Umbilical cord (tissue), 1 donor: ENCODE measurements at regions not wholly inside any gene's neighbourhood (a gene's known extent, or its start where the extent isn't known, plus 50 kb on each side); places are given as distances from the start of the nearest gene placed in this dataset.

ENCODE experiments used
- DNase-seq: peaks from one replicate; pipeline ENCODE4 v3.0.0-alpha.2; 2015; ENCODE audit warnings: low spot score

DNA sequence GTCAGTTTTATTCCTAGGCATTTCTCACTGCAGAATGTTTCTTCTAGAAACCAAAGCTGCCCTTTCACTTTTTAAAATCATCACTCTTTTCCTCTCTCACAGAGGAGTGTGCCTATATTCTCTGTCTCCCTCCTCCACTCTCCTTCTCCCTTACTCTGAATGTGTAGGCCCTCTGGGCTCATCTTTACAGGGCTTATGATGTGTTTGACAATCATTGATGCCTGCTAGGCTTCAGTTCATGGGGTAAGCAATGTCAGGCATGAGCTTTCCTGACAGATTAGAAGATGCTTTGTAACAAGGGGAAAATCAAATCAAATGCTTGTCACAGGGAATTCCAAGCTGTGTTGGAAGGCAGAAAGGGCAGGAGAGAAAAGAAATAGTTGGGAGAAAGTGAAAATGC is 742.9 kb downstream of the SORCS3 start:
- DNase-seq = no peak

DNA sequence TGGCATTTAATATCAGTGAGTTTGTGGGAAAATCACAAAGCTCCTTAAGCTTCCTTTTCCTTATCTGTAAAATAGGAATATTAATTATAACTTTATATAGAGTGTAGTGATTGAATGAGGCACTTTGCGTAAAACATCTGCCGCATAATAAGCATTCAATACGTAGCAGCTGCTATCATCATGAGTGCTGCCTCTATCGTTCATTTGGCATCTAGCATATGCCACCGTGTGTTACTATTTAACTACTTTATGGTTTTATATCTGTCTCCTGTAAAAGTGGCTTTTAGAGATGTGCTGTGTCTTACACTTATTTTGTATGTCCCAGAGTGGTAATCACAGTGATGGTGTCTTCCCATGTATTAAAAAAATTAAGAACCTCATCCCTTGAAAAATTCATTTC is 729.6 kb downstream of the SORCS3 start:
- no peak for DNase-seq

DNA sequence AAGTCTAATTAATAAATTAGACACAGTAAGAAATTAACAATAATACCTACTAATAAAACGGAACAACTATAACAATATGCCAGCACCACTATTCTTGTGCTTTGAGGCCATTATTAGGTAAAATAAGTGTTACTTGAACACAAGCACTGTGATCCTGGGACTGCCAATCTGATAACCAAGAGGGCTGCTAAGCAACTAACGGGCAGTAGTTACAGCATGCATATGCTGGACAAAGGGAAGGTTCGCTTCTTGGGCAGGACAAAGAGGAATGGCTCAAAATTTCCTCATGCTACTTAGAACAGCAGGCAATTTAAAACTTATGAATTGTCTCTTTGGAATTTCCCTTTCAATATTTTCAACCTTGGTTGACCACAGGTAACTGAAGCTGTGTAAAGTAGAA is 718.6 kb downstream of the SORCS3 start:
- no peak for DNase-seq

DNA sequence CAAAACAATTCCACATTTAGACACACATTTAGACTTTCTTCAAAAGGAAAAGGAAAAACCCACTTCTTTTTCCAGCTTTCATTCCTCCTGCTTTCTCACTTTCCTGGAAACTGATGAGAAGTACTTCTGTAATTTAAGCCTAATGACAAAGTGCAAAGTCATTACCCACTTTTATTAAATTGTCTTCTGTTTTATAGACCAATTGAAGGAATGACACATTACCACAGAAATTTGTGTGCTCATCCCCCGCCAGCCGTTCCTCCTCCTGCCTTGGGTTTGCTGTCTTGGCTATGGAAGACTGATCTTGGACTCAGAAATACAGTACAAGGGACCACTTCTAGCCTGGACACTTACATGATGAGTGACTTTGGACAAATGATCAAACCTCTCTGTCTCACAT is 717.8 kb downstream of the SORCS3 start:
- no peak for DNase-seq

DNA sequence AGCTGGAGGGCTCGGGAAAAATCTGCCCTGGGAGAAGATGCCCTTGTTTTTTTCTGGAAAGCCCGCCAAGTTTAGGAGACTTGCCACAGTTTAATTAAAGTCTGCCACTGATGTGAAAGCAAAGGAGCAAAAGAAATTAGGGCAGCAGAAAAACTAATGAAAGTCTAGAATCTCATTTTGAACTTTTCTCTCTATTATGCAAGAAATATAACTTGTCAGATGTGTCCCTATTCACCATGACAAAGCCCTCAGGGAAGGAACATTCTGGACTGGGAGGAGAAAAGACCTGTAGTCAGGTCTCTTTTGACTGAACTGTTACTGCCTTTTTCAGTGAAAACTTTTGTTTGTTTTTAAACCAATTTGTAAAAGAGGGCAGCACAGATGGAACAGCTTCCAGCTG is 715.5 kb downstream of the SORCS3 start:
- no peak for DNase-seq

DNA sequence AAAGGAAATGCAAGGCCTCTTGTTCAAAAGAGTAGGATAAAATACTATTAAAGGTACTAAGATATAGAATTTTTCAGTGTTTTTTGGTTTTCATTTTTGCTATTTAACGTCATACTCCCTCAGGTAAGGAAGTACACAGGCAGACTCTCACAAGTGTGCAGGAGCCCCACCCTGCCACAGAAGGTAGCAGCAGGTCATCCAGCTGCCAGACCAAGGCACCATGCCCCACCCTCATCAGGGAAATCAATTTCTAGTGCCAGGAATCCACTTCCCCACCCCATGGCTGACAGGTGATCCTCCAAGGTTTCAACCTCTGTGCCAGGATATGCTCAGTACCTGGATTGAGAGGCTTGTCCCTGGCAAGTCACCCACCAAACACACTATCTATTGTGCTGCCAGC is 712.9 kb downstream of the SORCS3 start:
- no peak for DNase-seq

DNA sequence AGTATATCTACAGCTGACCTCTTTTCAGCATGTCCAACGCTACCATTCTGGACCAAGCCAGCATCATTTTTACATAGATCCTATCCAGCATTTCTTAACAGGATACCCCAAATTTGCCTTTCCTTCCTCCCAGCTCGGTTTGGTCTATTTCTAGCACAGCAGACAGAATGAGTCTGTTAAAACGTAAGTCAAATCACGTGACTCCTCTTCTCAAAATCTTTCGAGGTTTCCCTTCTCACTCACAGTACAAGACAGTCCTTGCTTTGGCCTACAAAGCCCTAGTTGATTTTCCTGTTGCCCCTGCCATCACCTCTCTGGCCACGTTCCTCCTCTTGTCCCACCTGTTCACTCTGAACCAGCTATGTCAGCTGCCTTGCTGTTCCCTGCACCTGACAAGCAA is 711.7 kb downstream of the SORCS3 start:
- DNase-seq = no peak

DNA sequence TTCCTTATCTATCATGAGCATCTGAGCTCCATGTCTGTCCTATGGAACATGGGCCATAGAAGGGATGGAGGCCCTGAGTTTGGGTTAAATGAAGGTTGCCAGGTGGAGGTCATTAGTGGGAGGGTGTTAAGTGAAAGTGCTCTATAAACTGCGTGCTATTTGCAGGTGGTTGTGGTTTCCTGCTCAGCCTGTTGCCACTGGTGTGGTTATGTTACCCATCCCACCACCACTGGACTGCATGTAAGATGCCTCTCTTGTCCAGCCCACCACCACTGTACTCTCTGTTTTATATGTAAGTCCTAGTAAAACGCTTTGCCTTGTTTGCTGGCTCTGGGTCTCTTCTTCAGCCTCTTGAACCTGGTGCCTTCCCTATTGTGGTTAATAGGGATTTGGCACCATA is 711.2 kb downstream of the SORCS3 start:
- no peak for DNase-seq

DNA sequence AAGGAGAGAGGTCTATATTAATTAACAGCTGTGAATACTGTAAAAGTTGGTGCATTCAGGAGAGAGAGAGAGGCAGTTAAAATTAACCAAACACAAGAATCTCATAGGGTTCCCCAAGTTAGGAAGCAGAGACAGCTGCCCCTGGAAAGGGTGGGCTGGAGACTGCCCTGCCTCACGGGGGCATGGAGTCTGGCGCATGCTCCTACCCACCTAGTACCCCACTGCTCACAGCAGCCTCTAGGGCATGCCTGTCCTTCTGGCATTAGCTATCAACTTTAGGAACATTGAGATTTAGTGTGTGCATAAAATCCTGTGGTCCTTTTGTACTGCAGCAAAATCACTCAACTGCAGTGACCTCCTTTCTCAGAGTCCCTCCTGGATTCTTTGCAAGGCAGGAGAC is 710.1 kb downstream of the SORCS3 start:
- DNase-seq = no peak

DNA sequence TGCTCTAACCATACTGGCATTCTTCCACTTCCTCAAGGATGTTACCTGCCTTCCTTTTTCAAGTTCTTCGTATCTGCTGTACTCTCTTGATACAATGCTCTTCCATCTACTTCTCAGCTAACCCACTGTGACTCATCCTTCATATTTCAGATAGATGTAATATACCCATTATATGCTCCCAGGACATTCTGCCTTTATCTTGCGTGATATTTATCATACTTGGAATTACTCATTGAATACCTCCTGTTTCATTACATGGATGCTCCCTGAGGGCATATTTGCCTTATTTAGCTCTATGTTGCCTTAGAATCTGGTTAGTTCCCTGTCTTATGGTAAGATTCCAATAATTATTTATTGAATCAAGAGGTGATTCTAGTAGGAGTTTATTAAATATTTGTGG is 706.4 kb downstream of the SORCS3 start:
- no peak for DNase-seq

DNA sequence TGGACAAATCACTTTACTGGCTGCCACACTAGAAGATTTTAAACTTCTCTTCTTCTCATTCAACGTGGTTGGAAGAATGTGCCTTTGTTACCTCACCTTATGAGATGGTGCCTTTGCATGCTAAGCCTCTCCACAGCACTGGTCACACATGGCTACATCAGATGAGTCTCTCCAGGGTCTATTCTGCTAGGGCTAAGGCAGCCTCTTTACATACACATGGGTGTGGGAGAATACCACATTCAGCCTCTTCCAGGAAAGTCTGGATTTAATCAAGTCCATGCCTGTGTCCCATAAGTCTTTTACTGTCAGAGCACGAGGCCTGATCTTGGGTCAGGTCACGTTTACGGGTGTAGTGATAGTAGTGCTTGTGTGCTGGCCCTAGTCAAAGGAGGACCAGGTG is 701.5 kb downstream of the SORCS3 start:
- DNase-seq = no peak

DNA sequence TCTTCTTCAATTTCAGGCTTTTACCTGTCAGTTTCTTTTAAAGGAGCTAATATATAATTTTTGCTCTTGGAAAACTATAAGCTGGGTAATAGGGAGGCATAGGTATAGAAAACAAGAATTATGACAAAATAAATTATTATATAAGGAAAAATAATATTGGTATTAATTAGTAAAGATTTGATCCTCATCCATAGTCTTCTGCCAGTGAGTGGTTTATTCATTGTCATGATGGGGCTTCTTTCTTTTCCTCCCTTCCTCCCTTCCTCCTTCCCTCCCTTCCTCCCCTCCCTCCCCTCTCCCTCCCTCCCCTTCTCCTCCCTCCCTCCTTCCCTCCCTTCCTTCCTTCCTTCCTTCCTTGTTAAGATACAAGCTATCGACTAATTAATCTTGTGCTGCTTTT is 698.6 kb downstream of the SORCS3 start:
- no peak for DNase-seq

DNA sequence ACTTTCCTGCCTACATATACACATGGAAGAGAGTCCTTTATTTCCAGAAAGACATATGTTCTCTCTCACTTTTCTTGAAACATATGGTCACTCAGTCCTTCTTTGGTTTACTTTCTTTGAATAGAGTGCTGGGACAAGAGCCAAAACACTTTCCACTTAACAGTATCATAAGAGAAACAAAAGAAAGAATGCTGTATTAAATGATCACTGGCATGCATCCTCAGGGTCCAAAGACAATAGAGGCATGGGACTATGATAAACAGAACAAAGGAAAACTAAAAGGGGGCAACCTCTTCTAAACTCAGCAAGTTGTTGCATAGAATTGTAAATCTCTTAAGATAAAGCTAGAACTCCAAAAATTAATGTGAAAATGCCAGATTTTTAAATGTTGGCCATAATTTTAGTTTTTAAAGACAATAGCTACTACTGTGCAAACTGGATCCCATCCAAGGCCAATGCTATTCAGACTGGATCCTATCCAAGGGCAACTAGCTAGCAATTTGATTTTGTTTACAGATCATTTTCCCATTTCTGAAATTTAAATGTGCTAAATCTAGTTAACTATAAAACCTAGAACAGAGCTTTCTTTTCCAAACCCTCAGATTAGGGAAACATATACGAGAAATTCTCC is 687.5 kb downstream of the SORCS3 start:
- no peak for DNase-seq
